GM18520 (cell line): ENCODE measurements at regions not wholly inside any gene's neighbourhood (a gene's known extent, or its start where the extent isn't known, plus 50 kb on each side); places are given as distances from the start of the nearest gene placed in this dataset.
"Not testable (repeated sequence)": the region's sequence is repeated elsewhere in the genome, so short reads cannot be mapped to it uniquely, and the experiment has no call there.

ENCODE experiments used
- ATAC-seq: cut with Tn5 transposase; IDR thresholded peaks from one replicate; pipeline ENCODE4 v1.9.1; 2021; ENCODE audit not compliant: unreplicated experiment

- no peak for ATAC-seq
These were observed 155.5 kb upstream of the GRIN3A start for GRCh38 chr9:101893661-101894646.

GRCh38 chr9:101881508-101881907 lies 143.1 kb upstream of the GRIN3A start:
- no peak for ATAC-seq

DNA sequence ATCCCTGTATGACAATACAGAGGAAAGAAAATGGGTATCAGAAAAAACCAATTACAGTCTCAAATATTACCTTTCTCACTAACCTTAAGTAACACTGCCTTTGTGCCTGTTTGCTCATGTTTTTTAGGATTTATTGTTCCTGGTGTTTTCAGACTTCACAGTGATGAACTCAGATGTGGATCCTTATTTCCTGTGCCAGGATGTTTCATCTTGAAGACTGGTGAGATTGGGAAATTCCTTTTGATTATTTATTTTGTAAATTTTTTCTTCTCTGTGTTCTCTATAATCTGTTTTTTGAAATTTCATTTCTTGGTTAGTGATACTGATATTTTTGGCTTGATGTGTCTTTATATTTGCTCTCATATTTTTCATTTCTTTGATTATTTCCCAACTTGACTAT lies 142.4 kb upstream of the GRIN3A start:
- no peak for ATAC-seq

GRCh38 chr9:101878734-101879133 lies 140.3 kb upstream of the GRIN3A start:
- ATAC-seq: no peak

DNA sequence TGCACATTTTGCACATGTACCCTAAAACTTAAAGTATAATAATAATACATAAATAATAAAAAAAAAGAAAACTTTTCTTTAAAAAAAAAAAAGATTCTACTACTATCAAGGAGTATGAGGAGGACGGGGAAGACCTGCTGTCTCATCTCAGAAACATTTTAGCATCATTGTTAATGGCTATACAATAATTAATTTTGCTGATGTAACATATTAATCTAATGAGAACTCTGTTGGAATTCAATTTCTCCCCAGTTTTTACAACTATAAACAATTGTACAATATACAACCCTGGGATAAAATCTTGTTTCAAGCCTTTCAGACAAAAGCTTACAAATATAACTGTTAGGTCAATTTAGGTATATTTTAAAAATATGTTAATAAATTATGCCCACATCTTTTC lies 139.0 kb upstream of the GRIN3A start:
- ATAC-seq: no peak

DNA sequence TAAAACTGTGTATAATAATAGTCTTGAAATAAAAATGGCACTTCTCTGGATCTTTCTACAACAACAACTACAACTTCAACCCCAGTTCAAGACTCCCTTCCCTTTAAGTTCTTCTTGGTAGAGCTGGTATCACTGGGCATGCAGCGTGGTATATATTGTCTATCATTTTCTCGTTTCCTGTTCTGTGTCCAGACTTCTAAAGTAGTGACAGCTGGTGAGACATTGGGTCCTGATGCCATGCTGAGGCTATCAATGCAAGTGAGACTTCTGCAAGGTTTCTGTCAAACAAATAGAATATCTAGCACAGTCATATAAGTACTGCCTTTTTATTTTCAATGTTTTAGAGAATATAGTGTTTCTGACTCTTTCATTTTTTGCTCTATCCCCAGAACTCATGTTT lies 123.0 kb upstream of the GRIN3A start:
- no peak for ATAC-seq

GRCh38 chr9:101860920-101861319 lies 122.5 kb upstream of the GRIN3A start:
- no peak for ATAC-seq

DNA sequence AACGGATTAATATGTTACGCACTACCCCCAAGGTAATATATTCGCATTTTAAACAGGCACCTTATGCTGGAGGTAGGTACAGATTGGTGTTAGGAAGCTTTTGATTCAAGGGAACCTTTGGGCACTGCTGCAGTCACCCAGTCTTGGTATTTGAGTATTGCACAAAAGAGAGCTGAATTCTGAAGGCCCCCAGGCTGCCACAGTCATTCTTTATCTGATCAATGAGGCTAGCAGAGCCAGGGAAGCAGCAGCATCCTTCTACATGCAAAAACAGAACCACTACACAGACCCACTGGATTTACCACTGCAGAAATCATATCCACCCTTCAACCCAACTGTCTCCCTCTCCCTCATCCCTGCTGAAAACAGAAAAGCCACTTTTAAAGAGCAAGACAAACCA lies 121.2 kb upstream of the GRIN3A start:
- no peak for ATAC-seq

DNA sequence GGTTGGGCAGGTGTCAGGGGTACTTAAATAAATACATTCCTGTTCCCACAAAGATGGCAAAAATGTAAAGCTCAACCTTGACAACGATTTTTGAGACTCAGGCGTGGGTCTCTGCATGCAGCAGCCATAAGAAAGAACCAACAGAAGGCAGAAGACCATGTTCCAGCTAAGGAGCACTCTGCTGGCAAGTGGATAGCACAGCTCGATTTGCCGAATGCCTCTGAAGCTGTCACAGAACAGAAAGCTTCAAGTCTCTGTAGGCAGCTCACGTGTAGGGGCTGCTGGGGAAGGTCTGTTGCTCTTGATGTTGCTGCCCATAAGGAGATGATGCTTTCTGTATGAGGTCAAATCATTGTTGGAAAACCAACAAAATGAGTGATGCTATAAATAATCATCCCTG lies 119.6 kb upstream of the GRIN3A start:
- no peak for ATAC-seq

DNA sequence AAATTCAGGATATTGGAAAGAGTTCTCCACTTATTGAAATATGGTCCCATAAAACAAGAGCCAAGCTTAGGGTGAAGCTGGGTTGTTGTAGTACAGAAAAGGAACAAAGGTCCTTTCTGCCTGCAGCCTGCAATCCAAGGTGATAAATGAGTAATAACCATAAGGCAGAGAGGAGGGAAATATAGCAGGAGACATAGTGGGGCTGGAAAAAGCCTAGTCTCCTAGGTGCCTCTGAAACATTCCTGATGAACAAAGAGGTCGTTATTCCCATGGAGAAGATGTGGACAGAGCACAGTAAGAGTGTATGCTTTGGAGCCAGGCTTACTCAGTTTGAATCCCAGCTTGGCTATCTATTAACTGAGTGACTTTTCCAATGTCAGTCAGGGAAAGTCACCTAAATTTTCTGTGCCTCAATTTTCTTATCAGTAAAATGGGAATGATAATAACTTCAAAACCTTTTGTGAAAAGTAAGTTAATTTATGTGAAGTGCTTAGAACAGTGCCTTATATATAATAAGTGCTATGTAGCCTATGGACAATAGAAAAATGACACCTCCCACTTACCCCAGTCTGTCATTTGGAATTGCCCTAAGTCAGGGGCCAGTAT lies 110.8 kb upstream of the GRIN3A start:
- ATAC-seq: no peak

DNA sequence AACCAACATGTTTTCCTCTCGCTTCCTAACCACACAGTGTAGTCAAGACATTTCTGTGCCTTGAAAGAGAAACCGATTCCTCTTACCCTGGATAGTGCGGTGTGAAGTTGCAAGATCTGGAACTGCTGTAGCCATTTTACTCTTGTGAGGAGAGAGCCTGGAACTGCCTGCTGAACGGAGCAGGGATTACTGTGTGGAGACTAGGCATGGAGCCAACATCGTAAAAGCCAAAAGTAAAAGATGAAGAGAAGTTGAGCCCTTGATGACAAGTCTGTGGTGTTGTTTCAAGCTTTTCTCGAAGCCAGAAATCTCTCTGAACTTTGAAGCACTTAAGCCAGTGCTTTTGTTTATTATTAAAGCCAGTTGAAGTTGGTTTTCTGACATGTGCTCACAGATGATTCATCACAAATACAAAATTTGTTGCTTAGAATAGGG lies 110.1 kb upstream of the GRIN3A start:
- ATAC-seq: peak; percentile 39

GRCh38 chr9:101846161-101846560 lies 107.7 kb upstream of the GRIN3A start:
- ATAC-seq: no peak

DNA sequence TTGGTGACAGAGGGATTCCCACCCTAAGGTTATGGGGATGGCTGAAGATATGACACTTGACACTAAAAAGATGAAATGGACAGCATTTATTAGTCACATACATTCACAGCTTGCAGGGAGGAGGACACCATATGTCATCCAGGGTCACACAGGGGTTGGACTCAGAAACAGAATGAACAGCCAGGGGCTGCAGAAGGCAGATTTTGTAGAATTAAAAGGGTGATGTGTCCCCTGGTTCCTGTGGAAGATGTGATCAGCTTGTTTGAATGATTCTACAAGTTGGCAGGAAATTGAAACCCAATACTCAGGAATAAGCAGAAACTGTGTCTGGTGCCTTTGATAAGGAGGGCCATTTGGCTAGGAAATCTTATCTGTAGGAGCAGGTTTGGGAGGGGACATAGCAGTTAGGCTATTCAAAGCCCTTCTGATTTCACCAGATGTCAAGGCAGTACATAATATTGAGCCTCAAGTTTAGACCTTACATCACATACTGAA lies 102.3 kb upstream of the GRIN3A start:
- no peak for ATAC-seq

DNA sequence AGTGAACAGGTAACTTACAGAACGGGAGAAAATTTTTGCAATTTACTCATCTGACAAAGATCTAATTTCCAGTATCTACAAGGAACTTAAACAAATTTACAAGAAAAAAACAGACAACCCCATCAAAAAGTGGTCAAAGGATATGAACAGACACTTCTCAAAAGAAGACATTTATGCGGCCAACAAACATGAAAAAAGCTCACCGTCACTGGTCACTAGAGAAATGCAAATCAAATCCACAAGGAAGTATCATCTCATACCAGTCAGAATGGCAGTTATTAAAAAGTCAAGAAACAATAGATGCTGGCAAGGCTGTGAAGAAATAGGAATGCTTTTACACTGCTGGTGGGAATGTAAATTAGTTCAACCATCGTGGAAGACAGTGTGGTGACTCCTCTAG lies 100.5 kb upstream of the GRIN3A start:
- ATAC-seq: not testable (repeated sequence)

DNA sequence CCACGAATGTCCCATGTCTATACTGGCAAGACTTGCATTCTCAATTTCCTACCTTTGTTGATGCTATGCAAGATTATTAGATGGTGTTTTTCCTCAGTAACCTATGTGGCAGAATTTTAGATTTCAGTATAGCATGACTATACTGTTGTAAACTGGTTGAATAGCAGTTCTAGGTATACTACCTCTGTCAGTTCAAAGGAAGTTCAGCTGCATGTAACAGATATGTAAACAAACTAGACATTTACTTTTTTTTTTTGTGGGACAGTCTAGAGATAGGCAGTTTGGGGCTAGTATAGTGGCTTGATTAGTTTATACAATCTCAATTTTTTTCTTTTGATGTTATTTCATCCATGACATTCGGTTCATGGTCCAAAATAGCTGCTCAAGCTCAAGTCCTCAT lies 97.6 kb upstream of the GRIN3A start:
- ATAC-seq: no peak

GRCh38 chr9:101832486-101832885 lies 94.0 kb upstream of the GRIN3A start:
- ATAC-seq: no peak

DNA sequence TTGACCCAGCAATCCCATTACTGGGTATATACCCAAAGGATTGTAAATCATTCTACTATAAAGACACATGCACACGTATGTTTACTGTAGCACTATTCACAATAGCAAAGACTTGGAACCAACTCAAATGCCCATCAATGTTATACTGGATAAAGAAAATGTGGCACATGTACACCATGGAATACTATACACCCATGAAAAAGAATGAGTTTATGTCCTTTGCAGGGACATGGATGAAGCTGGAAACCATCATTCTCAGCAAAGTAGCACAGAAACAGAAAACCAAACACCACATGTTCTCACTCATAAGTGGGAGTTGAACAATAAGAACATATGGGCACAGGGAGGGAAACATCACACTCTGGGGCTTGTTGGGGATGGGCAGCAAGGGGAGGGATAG lies 83.0 kb upstream of the GRIN3A start:
- ATAC-seq: not testable (repeated sequence)

DNA sequence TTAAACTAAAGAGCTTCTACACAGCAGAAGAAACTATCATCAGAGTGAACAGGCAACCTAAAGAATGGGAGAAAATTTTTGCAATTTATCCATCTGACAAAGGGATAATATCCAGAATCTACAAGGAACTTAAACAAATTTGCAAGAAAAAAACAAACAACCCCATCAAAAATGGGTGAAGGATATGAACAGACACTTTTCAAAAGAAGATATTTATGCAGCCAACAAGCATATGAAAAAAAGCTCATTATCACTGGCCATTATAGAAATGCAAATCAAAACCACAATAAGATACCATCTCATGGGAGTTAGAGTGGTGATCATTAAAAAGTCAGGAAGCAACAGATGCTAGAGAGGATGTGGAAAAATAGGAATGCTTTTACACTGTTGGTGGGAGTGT lies 82.5 kb upstream of the GRIN3A start:
- ATAC-seq: not testable (repeated sequence)

DNA sequence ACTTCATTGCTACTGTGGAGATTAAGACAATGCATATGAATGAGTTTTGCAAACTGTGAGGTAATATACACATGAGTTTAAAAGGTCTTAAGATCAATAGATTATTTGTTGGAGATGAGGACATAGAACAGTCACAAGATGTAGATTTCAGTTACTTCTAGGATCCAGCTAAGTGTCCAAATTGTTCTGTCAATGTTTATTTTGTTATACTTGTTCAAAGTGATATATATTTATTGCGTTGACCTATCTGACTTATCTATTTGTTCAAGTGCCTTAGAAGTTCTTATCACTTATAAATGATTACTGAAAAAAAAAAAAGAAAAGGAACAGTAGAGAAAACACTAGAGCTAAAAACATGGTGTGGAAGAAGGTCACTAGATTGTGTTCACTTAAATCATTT lies 75.6 kb upstream of the GRIN3A start:
- no peak for ATAC-seq

GRCh38 chr9:101807879-101808278 lies 69.4 kb upstream of the GRIN3A start:
- not testable (repeated sequence) for ATAC-seq

DNA sequence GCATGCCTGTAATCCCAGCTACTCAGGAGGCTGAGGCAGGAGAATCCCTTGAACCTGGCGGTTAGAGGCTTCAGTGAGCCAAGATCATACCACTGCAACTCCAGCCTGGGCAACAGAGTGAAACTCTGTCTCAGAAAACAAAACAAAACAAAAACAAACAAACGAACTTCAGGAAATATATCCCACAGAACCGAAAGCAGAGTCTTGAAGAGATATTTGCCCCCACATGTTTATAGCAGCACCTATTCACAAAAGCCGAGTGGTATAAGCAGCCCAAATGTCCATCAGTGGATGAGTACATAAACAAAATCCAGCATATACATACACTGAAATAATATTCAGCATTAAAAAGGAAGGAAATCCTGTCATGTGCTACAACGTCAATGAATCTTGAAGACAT lies 57.6 kb upstream of the GRIN3A start:
- no peak for ATAC-seq

- no peak for ATAC-seq
These were observed 56.7 kb upstream of the GRIN3A start for GRCh38 chr9:101795147-101795546.
